Lower leg skin (tissue), 4 donors: ENCODE measurements at regions not wholly inside any gene's neighbourhood (a gene's known extent, or its start where the extent isn't known, plus 50 kb on each side); places are given as distances from the start of the nearest gene placed in this dataset.

ENCODE experiments used
- DNase-seq, 2 donors: peaks; one replicate each; pipeline ENCODE4 v3.0.0-alpha.2; 2019; ENCODE audit warnings: low spot score in 2 of 2
- H3K4me3 ChIP-seq: fragments of 200-600 bp; sonication (generic); 2 replicates; pipeline ENCODE4 v1.5.1; 2017; ENCODE audit warnings: mild to moderate bottlenecking, low read depth; ENCODE audit not compliant: poor library complexity, severe bottlenecking
- POLR2A ChIP-seq, 2 donors: fragments of 450-650 bp; IDR thresholded peaks; one replicate each; pipeline ENCODE4 v1.6.1; 2016 to 2017; ENCODE audit warnings: antibody characterized with exemption in 2 of 2, mild to moderate bottlenecking in 1 of 2, moderate library complexity in 1 of 2
- WGBS, 2 donors: methylation state at CpG; one replicate each; pipeline ENCODE4 v1.1.5; 2018; 5-methylcytosine and 5-hydroxymethylcytosine counted together
- intact Hi-C: fragments of 100-400 bp; cut with DNase I; formaldehyde crosslinking; loops from one replicate; pipeline ENCODE4 v1.15.0; 2023; ENCODE audit warnings: low total_unique reads
- TF ChIP-seq, protein P1 (sequence below), 3 donors: fragments of 450-650 bp; IDR thresholded peaks; one replicate each; pipeline ENCODE4 v1.5.1; 2016; ENCODE audit warnings: antibody characterized with exemption in 3 of 3, mild to moderate bottlenecking in 3 of 3, moderate library complexity in 2 of 3

DNA sequence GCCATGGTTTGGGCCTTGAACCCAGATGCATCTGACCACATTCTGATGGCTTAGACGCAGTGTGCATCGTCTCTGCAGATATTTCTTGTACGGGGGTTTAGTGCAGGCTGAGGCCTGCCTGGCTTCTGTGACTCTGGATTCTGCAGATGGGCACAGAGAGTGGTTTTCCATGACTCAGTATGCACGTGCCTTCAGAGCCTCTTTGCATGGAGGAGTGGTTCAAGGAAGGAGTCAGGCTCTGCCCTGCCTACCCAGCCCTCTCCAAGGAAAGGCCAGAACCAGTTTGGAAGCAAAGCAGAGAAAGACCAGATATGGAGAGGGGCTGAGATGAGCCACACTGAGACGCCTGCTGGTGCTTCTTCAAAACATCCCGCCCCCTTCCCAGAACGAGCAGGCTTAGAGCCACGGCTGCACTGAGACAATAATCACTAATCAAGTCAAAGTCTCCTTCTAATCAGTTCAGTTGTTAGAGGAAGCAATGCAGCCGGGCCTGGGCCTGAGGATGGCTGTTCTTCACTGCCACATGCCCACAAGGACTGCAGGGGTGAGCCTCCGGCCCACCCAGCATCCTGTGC lies 308.9 kb downstream of the NXPE2 start:
- WGBS, 2 donors, result 21 to 27% methylated on average over 10 of the region's 10 CpGs
- no peak overlapping the region for H3K4me3 ChIP-seq
- DNase-seq, result no peak
- intact Hi-C loops, result no loop called here
- TF ChIP-seq POLR2A (IDR thresholded peaks at IDR 0.05), result no peak
- TF ChIP-seq, protein P1, sequence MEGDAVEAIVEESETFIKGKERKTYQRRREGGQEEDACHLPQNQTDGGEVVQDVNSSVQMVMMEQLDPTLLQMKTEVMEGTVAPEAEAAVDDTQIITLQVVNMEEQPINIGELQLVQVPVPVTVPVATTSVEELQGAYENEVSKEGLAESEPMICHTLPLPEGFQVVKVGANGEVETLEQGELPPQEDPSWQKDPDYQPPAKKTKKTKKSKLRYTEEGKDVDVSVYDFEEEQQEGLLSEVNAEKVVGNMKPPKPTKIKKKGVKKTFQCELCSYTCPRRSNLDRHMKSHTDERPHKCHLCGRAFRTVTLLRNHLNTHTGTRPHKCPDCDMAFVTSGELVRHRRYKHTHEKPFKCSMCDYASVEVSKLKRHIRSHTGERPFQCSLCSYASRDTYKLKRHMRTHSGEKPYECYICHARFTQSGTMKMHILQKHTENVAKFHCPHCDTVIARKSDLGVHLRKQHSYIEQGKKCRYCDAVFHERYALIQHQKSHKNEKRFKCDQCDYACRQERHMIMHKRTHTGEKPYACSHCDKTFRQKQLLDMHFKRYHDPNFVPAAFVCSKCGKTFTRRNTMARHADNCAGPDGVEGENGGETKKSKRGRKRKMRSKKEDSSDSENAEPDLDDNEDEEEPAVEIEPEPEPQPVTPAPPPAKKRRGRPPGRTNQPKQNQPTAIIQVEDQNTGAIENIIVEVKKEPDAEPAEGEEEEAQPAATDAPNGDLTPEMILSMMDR (IDR thresholded peaks at IDR 0.05), result no peak

DNA sequence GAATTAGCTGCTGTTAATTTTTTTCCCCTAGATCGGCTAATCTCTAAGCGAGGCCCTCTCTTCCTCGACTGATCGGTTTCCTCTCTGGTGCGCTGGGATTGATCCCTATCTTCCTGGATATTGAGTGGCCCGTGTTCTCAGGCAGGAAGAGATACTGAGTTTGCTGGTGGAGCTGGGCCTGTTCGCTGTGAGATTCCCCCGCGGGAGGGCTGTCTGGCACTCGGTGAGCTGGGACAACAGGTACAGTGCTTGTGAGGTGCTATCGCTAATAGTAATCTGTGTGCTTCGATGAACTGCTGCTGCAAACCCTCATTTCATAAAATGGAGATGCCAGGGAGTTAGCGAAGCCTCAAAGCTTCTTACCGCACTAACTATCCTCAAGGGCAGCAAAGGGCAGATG lies 310.3 kb downstream of the NXPE2 start:
- no peak overlapping the region for H3K4me3 ChIP-seq
- WGBS, 2 donors, result 86 to 88% methylated on average over 14 of the region's 14 CpGs
- DNase-seq, result no peak
- TF ChIP-seq POLR2A (IDR thresholded peaks at IDR 0.05), result no peak
- TF ChIP-seq, protein P1 (IDR thresholded peaks at IDR 0.05), result no peak
- intact Hi-C loops, result no loop called here

DNA sequence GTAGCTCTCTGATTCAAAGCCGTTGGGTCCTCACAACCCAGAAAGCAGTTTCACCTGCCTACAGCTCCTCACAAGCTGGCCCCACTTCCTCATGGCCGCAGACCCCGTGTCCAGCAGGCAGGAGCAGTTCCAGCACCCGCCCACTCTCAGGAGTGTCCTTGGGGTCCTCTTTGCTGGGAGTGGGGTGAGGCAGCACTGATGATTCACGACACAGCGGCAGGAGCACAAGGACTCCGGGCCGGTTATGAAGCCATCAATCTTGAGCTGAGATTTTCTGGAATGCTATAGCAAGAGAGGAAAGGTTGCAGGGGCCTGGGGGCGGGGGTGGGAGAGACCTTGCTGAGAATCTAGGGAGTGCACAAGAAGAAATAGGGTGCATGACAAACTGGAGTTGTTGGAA lies 311.2 kb downstream of the NXPE2 start:
- TF ChIP-seq, protein P1 (IDR thresholded peaks at IDR 0.05), result no peak
- TF ChIP-seq POLR2A (IDR thresholded peaks at IDR 0.05), result no peak
- no peak overlapping the region for H3K4me3 ChIP-seq
- intact Hi-C loops, result no loop called here
- 71 to 74% methylated on average over 8 to 9 of the region's 9 CpGs for WGBS, 2 donors
- no peak for DNase-seq

DNA sequence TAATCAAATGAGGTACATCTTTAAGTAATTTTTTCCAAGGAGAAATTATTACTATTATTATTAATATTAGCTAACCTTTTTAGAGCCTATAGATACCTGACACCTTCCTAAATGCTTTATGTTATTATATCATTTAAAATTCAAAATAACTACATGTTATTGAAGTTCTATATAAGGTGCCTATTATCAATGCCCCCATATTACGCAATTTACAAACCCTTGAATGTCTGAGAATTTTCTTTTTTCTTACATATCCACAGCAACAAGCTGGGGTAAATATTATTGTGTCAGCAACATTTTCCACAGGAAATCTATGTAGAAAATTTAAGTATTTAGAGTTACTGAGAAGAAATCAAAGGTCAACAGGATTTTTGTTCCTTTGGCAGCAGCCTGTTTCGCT lies 327.3 kb downstream of the NXPE2 start:
- no peak for DNase-seq
- no peak overlapping the region for H3K4me3 ChIP-seq
- TF ChIP-seq, protein P1 (IDR thresholded peaks at IDR 0.05), result no peak
- no peak for TF ChIP-seq POLR2A (IDR thresholded peaks at IDR 0.05)
- WGBS, 2 donors, result 91% methylated on average over 2 of the region's 2 CpGs
- intact Hi-C loops, result no loop called here

DNA sequence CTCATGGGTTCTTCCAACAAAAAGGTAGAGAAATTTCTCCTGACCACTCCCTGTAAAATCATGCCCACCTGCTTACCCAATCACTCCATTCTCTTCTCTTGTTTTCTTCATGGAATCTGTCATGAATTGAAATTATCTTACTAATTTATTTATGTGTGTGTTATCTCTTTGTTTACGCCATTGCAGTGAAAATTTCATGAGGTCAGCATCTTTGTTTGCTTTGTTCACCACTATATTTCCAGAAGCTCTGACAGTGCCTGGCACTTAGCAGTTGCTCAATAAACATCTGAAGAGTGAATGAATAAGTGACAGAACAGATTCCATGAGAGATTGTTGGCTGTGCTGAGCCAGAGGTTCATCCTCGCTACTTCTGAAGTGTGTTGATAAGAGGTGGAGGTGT lies 329.5 kb downstream of the NXPE2 start:
- intact Hi-C loops, result no loop called here
- WGBS, 2 donors, result 63 to 86% methylated on average over 2 of the region's 2 CpGs
- no peak for DNase-seq
- no peak for TF ChIP-seq POLR2A (IDR thresholded peaks at IDR 0.05)
- TF ChIP-seq, protein P1 (IDR thresholded peaks at IDR 0.05), result no peak
- H3K4me3 ChIP-seq, result no peak overlapping the region

DNA sequence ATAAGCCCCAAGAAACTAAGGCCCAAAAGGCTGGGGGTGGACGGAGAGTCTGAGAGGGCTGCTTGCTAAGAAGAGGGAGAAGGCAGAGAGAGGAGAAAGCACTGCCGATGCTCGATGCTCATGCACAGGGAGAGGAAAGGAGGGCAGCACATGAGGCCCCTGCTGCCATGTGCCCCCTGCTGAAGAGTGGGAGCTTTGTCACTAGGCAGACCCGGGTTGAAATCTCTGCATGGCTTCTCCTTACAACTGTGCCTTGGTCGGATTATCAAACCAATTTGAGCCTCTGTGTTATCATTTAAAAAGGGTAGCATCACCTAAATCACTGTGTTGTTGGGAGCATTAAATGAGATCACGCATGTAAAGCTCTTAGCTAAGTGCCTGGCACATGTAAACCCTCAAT lies 330.5 kb downstream of the NXPE2 start:
- TF ChIP-seq POLR2A (IDR thresholded peaks at IDR 0.05), result no peak
- TF ChIP-seq, protein P1 (IDR thresholded peaks at IDR 0.05), result no peak
- 63 to 67% methylated on average over 6 of the region's 6 CpGs for WGBS, 2 donors
- intact Hi-C loops, result no loop called here
- DNase-seq, result no peak
- H3K4me3 ChIP-seq, result no peak overlapping the region
